Gastroesophageal sphincter (tissue), 3 donors: ENCODE measurements at regions not wholly inside any gene's neighbourhood (a gene's known extent, or its start where the extent isn't known, plus 50 kb on each side); places are given as distances from the start of the nearest gene placed in this dataset.

Experiments used
- EP300 ChIP-seq: sonication (generic); formaldehyde crosslinking; IDR thresholded peaks from one replicate; pipeline ENCODE4 v1.6.1; 2017; ENCODE audit warnings: antibody characterized with exemption, mild to moderate bottlenecking
- POLR2AphosphoS5 ChIP-seq: sonication (generic); formaldehyde crosslinking; IDR thresholded peaks from one replicate; pipeline ENCODE4 v1.6.1; 2017; ENCODE audit warnings: antibody characterized with exemption
- TF ChIP-seq, protein P1 (sequence below), 4 experiments: fragments of 200-600 bp in 2 of 4; fragments of 450-650 bp in 2 of 4; sonication (generic) in 1 of 4; IDR thresholded peaks; one replicate each; pipeline ENCODE4 v1.5.1; 2017 to 2019; ENCODE audit warnings: antibody characterized with exemption in 4 of 4, mild to moderate bottlenecking in 2 of 4, moderate library complexity in 2 of 4

- TF ChIP-seq, protein P1, sequence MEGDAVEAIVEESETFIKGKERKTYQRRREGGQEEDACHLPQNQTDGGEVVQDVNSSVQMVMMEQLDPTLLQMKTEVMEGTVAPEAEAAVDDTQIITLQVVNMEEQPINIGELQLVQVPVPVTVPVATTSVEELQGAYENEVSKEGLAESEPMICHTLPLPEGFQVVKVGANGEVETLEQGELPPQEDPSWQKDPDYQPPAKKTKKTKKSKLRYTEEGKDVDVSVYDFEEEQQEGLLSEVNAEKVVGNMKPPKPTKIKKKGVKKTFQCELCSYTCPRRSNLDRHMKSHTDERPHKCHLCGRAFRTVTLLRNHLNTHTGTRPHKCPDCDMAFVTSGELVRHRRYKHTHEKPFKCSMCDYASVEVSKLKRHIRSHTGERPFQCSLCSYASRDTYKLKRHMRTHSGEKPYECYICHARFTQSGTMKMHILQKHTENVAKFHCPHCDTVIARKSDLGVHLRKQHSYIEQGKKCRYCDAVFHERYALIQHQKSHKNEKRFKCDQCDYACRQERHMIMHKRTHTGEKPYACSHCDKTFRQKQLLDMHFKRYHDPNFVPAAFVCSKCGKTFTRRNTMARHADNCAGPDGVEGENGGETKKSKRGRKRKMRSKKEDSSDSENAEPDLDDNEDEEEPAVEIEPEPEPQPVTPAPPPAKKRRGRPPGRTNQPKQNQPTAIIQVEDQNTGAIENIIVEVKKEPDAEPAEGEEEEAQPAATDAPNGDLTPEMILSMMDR (IDR thresholded peaks at IDR 0.05) = no peak
- TF ChIP-seq EP300 = no peak
- no peak for TF ChIP-seq POLR2AphosphoS5
Observed at GRCh38 chrX:125006704-125007103, 313.0 kb upstream of the TEX13C start.
